ENCODE measurements at regions not wholly inside any gene's neighbourhood (a gene's known extent, or its start where the extent isn't known, plus 50 kb on each side); places are given as distances from the start of the nearest gene placed in this dataset.
"Not testable (repeated sequence)": the region's sequence is repeated elsewhere in the genome, so short reads cannot be mapped to it uniquely, and the experiment has no call there.

DNA sequence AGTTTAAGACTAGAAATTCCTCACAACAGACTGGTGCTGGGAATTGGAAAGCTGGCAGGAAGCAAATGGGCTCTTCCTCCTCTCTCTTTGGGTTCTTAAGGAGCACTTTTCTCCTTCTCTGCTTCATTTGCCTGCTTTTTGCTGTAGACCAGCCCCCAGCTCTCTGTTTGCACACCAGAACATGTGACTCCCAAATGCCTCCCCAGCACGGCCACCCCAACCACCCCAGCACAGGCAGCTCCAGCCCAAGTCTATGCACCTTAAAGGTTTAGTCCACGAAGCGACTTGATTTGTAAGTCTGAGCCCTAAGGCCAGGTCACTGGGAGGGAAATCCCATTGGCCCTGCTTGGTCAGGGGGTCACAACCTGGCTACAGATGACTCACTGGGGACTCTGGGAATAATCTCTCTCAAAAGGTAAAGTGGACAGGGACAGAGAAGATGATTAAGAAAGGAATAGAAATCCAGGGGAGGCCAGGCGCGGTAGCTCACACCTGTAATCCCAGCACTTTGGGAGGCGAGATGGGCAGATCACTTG lies 377.8 kb upstream of the PROK2 start:
- no peak for TF ChIP-seq CTCF (IDR thresholded peaks at IDR 0.05)
- Mint-ChIP-seq H3K27ac (peak overlapping the region; percentile 64), H3K4me1 (peaks cover 64% of the 10 kb centered on the region), H3K9me3 (no peaks in the 10 kb centered on the region), H3K27me3 (no peaks in the 10 kb centered on the region), H3K36me3 (ENCODE audit: low read depth) (no peaks in the 10 kb centered on the region), H3K4me3 (peak overlapping the region; percentile 55)
- ChIA-PET POLR2A (interaction anchor here (0.7 to 2.1 kb wide), 5 partner anchors 15 to 288 kb away, joined by 3 to 22 read pairs (median 6); no protein-coding TSS in a partner anchor), CTCF (interaction anchor here (1.2 kb wide), 1 partner anchor 61 kb away, joined by 3 read pairs; no protein-coding TSS in a partner anchor)
- DNase-seq (no peak), ATAC-seq (ENCODE audit: low read depth) (no peak)
- intact Hi-C loops (cut with micrococcal nuclease): loop anchor here (5.0 to 10.0 kb wide), 4 partner anchors 115 to 835 kb away; partner anchors contain the start of gene PPP4R2

- H3K27ac Mint-ChIP-seq: peak overlapping the region; percentile 30
- intact Hi-C loops (cut with micrococcal nuclease): loop anchor here (5.0 to 10.0 kb wide), 4 partner anchors 115 to 835 kb away; partner anchors contain the start of gene PPP4R2
- H3K9me3 Mint-ChIP-seq: no peaks in the 10 kb centered on the region
- CTCF ChIA-PET: interaction anchor here (1.2 kb wide), 1 partner anchor 60 kb away, joined by 3 read pairs; no protein-coding TSS in a partner anchor
- peak overlapping the region; percentile 8 for H3K4me3 Mint-ChIP-seq
- H3K4me1 Mint-ChIP-seq: peaks cover 65% of the 10 kb centered on the region
- DNase-seq (no peak), ATAC-seq (ENCODE audit: low read depth) (no peak)
- POLR2A ChIA-PET: no interaction called here
- no peak for TF ChIP-seq CTCF (IDR thresholded peaks at IDR 0.05)
- no peaks in the 10 kb centered on the region for H3K36me3 Mint-ChIP-seq (ENCODE audit: low read depth)
- no peaks in the 10 kb centered on the region for H3K27me3 Mint-ChIP-seq
Observed at GRCh38 chr3:72161881-72162595, 377.1 kb upstream of the PROK2 start.

DNA sequence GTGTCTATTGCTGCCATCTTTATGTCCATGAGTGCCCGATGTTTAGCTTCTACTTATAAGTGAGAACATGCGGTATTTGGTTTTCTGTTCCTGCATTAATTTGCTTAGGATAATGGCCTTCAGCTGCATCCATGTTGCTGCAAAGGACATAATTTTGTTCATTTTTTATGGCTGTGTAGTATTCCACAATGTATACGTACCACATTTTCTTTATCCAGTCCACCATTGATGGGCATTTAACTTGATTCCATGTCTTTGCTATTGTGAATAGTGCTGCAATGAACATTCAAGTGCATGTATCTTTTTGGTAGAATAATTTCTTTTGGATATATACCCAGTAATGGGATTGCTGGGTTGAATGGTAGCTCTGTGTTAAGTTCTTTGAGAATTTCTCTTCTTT lies 376.3 kb upstream of the PROK2 start:
- POLR2A ChIA-PET: not testable (repeated sequence)
- intact Hi-C loops (cut with micrococcal nuclease): loop anchor here (5.0 to 10.0 kb wide), 4 partner anchors 116 to 836 kb away; partner anchors contain the start of gene PPP4R2

GRCh38 chr3:72160351-72160750 lies 375.4 kb upstream of the PROK2 start:
- Mint-ChIP-seq H3K27me3 (no peaks in the 10 kb centered on the region), H3K9me3 (no peaks in the 10 kb centered on the region), H3K4me3 (no peak overlapping the region), H3K36me3 (ENCODE audit: low read depth) (no peaks in the 10 kb centered on the region), H3K4me1 (peaks cover 57% of the 10 kb centered on the region), H3K27ac (no peak overlapping the region)
- TF ChIP-seq CTCF (IDR thresholded peaks at IDR 0.05): no peak
- ATAC-seq (ENCODE audit: low read depth) (no peak), DNase-seq (no peak)
- CTCF ChIA-PET: no interaction called here
- POLR2A ChIA-PET: no interaction called here
- intact Hi-C loops (cut with micrococcal nuclease): loop anchor here (5.0 to 10.0 kb wide), 4 partner anchors 117 to 837 kb away; partner anchors contain the start of gene PPP4R2

More for the DNA sequence above, 376.3 kb upstream of the PROK2 start:
- H3K27ac Mint-ChIP-seq; CTCF ChIA-PET; H3K36me3 Mint-ChIP-seq (ENCODE audit: low read depth); DNase-seq; H3K4me3 Mint-ChIP-seq; H3K27me3 Mint-ChIP-seq; ATAC-seq (ENCODE audit: low read depth); H3K9me3 Mint-ChIP-seq: not testable (repeated sequence)
- H3K4me1 Mint-ChIP-seq: peaks cover 65% of the 10 kb centered on the region

DNA sequence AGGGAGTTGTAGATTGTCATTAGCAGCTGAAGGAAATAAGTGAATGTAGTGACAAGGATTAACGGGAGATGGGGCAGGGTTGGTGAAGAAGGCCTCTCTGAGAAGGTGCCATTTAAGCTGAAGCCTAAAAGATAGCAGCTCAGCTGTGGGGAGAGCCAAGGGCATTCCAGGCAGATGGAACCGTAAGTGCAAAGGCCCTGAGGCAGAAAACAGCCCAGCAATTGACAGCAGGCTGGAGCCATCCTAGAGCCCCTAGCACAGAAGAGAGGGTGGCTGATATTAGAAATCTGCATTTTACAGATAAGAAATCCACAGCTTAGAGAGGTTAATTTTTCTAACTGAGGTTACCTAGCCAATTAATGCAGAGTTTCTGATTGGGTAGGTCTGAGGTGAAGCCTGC lies 374.5 kb upstream of the PROK2 start:
- intact Hi-C loops (cut with micrococcal nuclease): loop anchor here (2.0 kb wide), 1 partner anchor 15 kb away; no protein-coding TSS in a partner anchor
- Mint-ChIP-seq H3K4me3 (no peak overlapping the region), H3K27me3 (no peaks in the 10 kb centered on the region), H3K4me1 (peaks cover 48% of the 10 kb centered on the region), H3K36me3 (ENCODE audit: low read depth) (no peaks in the 10 kb centered on the region), H3K27ac (no peak overlapping the region), H3K9me3 (no peaks in the 10 kb centered on the region)
- ChIA-PET CTCF (no interaction called here), POLR2A (no interaction called here)
- DNase-seq (no peak), ATAC-seq (ENCODE audit: low read depth) (no peak)
- no peak for TF ChIP-seq CTCF (IDR thresholded peaks at IDR 0.05)
